ENCODE measurements at regions not wholly inside any gene's neighbourhood (a gene's known extent, or its start where the extent isn't known, plus 50 kb on each side); places are given as distances from the start of the nearest gene placed in this dataset.
A peak's percentile ranks its signal among the peaks of the same experiment; 100 is the strongest.

DNA sequence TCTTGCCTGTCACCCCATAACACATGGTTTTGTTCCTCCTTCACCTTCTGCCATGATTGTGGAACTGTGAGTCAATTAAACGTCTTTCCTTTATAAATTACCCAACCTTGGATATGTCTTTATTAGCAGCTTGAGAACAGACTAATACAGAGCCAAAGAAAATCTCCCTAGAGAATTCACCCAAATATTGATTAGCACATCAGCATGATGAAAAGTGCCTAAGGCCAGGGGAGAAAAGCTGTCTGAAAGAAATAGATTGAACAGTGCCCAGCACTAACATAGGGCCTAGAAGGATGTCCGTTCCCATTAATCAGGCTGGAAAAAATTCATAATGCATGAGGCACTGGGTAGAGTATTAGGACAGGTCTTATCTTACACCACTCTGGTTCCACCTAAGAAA is 111.9 kb upstream of the CALN1 start:
- DNase-seq (ENCODE audit: low read depth) = no peak

DNA sequence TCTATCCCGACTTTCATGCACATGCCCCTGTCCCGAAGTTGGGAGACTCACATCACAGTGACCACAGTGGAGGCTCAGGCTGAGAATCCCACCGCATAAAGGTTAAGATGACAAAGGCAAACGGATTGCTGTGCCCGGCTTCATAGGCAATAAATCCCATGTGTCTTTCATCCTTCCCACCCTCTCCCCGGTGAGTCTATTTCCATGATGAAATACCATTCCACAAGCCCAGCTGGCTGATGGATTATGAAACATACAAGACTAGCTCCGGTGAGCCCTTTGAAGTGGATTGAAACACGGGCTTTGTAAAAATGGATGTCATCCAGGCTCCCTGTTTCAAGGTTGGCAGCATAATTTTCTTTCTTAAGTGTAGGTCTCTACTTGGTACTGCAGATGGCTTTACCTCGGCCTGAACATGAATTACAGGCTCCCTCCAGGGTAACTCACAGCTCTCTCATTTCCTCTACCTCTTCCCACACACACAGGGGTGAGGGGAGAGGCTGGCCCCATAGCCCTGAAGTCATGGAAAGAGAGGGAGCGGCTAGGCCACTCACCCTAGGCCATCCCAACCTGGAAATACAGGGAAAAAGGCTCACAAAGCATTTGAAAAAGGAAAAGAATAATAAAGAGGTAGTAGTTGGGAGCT is 92.0 kb upstream of the CALN1 start:
- DNase-seq (ENCODE audit: low read depth) = no peak

DNA sequence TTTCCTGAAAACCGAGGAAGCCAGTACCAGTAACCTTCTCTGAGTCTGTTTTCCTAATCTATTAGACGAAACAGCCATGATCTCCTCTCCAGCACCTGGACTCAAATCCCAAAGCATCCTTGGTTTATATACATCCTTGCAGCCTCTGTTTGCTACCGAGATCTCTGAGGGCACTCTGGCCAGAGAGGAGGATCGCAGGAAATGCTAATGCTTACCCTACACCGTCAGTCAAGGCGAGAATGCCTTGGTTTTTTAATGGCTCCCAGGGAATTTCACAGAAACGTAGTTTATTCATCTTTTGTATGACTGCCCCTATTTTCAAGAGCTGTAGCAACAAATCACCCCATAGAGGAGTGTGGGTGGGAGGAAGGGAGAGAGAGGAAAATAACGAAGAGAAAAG is 91.5 kb upstream of the CALN1 start:
- DNase-seq (ENCODE audit: low read depth) = no peak

DNA sequence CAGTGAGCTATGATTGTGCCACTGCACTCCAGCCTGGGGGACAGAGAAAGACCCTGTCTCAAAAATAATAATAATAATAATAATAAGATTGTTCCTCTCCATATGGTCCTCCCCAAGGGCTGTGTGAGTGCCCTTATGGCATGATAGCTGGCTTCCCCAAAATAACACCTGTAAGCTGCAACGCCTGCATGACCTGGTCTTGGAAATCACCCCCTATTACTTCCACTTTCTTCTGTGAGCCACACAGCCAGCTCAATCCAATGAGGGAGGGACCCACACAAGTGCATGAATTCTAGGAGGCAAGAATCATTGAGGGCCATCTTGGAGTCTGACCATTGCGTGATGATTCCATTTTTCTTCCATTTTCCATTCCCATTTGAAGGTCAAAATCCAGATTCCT is 82.7 kb upstream of the CALN1 start:
- DNase-seq (ENCODE audit: low read depth) = no peak

DNA sequence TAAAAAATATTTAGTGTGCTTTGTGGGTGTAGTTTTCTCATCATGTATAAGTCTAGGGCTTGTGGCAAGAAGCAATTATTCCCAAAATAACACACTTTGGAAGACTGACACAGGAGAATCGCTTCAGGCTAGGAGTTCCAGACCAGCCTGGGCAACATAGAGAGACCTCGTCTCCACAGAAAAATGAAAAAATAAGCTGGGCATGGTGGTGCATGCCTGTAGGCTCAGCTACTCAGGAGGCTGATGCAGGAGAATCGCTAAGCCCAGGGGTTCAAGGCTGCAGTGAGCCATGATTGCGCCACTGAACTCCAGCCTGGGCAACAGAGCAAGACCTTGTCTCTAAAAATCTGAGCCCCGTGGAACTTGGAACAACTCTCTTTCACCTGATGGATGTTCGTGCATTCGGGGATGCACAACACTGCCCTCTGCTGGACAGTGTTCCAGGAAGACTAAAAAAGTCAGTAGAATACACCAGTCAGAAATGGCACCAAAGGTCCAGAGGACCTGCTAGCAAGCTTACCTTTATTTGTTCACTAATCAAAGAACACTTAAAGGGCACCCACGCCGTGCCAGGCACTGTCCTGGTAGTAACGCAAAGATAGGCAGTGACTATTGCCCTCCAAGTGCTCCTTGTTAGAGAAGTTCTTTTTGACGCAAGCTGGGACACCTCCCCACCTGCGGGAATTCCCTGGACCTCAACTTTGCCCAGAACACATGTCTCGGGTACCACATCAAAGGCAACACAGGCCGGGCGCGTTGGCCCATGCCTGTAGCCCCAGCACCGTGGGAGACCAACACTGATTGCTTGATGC is 81.9 kb upstream of the CALN1 start:
- peak; percentile 17 for DNase-seq (ENCODE audit: low read depth)

DNA sequence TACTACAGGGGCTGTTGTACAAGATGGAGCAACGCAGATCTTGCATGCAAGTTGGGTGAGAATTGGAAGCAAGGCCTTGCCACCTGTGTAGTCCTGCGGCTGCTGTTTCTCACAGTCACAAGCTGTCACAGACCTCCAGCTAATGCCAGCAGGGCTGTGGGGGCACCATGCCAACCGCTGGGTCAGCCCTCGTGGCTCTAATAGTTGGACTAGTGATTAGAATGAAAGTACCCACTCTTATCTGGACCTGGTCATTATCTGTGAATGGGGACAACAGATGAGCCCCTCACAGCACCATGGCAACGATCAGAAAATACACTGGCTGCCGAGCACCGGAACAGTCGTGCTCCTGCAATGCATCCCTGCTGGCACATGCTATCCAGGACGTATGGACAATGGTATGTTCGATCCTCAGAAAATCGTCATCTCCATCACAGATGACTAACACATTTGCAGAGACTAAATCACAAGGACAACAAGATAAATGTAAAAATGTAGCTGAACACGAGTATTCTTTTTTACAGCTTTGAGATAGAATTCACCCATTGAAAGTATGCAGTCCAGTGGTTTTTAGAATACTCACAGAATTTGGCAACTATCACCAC is 80.4 kb upstream of the CALN1 start:
- no peak for DNase-seq (ENCODE audit: low read depth)

DNA sequence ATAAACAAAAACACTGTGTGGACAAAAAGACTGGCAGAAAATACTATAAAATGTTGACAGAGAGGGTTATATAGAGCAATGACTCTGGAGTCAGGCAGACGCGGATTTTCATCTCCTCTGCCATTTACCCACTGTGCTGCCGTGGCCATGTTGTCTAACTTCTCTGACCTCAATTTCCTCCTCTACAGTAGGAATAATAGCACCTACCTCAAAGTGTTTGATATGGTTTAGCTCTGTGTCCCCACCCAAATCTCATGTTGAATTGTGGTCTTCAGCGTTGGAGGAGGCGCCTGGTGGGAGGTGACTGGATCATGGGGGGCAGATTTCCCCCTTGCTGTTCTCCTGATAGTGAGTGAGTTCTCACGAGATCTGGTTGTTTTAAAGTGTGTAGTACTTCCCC is 78.2 kb upstream of the CALN1 start:
- DNase-seq (ENCODE audit: low read depth) = no peak

DNA sequence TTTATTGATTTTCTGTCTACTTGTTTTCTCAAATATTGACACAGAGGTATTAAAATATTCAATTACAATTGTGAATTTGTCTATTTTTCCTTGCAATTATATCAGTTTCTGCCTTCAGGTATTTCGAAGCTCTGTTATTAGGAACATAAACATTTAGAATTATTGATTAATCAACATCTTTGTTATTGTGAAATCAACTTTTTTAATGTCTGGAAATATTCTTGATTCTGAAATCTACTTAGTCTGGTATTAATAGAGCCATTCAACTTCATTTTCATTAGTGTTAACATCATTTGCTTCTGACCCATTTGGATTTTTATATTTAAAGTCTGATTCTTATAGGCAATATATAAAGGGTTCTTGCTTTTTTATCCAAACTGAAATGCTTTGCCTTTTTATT is 69.8 kb upstream of the CALN1 start:
- no peak for DNase-seq (ENCODE audit: low read depth)

DNA sequence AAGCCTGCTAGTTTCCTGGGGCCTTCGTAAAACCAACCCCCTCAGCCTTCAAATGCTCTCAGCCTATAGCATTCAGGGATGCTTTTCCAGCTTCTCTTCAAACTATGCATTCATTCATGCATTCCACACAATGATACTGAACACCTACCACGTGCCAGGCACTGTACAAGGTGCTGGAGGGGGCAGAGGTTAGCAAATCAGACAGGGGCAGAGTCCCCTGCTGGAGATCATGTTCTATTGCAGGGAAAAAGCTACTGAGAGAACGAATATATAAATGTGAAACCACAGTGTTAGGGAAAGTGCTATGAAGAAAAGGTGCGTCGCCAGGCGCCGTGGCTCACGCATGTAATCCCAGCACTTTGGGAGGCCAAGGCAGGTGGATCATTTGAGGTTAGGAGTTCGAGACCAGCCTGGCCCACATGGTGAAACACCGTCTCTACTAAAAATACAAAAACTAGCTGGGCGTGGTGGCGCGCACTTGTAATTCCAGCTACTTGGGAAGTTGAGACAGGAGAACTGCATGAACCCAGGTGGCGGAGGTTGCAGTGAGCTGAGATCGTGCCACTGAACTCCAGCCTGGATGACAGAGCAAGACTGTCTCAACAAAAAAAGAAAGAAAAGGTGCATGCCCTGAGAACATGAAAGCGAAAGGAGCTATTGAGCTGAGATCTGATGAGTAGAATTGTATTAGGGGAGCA is 64.6 kb upstream of the CALN1 start:
- no peak for DNase-seq (ENCODE audit: low read depth)

DNA sequence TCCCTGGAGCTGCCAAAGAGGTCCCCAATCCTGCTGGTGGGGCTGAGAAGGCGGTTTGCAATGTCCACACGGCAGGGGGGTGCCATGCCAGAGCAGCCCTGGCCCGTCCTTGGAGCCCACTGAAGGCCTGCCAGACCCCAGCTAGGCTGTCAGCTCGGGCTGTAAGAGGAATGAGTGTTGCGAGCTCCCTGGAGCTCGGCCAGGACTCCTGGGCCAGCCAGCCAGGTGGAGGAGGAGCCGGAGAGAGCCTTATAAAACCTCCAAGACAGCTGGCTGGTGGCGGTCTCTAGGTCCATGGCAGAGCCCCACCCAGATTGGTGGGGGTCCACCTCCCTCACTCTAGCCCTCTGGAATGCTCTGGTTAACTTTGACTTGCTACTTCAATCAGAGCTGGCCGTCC is 55.1 kb upstream of the CALN1 start:
- no peak for DNase-seq (ENCODE audit: low read depth)

DNA sequence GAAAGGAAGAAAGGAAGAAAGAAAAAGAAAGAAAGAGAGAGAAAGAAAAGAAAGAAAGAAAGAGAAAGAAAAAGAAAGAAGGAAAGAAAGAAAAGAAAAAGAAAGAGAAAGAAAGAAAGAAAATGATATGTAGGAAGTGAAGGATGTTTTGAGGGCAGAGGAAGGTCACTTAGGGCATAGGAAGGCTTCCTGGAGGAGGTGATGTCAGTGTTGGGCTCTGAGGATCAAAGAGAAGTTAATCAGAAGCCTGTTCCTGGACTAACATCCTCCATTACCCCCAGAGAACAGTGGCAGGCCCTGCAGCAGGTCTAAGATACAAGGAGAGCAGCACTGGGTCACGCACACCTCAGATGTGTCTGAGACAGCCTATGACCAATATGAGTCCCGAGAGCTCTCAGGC is 54.7 kb upstream of the CALN1 start:
- no peak for DNase-seq (ENCODE audit: low read depth)

DNA sequence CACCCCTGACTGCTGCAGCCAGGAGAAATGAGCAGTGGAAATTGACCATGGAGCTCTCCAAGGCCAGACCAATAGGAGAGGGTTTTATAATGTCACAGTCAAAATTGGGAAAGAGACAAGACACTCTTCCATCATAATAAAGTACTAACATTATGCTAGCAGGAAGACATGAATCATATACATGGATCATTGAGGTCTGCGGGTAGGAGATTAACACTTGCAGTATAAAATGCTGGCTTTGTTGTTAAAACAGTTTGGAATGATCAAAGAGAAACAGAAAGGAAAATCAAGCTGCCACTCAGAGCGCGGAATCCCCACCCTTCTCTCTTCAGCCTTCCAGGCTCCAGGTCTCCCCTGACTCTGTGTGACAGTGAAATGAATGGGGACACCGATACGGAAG is 53.4 kb upstream of the CALN1 start:
- DNase-seq (ENCODE audit: low read depth) = no peak

DNA sequence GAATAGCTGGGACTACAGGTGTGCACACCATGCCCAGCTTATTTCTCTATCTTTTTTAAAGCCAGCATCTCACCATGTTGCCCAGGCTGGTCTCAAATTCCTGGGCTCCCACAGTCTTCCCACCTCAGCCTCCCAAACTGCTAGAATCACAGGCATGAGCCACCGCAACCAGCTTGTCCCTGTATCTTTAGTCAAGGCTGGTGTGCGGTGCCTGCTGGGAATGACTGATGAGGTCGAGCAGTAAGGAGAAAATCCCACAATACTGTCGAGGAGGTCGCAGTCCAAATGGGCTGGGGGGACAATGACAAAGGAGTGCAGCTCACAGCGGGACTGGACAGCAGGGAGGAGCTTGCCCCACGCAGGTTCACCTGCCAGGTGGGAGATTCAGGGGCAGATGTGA is 50.2 kb upstream of the CALN1 start:
- no peak for DNase-seq (ENCODE audit: low read depth)
